ENCODE measurements at regions not wholly inside any gene's neighbourhood (a gene's known extent, or its start where the extent isn't known, plus 50 kb on each side); places are given as distances from the start of the nearest gene placed in this dataset.

DNA sequence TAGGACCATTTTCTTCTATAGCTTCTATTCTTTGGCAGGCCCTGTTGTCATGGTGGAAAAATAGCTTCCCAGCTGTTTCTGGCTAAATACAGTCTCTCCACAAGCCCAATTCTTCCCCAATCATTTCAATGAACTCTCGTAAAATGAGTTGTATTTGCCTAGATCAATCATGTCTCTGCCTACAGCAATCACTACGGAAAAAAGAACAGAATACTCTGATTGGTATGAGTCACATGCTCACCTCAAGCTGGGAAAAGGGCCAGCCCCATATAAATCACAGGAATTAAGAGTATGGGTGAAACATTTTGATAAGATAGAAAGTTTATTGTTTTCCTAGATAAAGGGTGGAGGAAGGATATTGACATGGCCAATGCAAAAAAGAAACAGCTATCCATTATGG, 711.4 kb downstream of the EFNA5 start:
- no peak for TF ChIP-seq POLR2A (IDR thresholded peaks at IDR 0.05)
- no peak for TF ChIP-seq POLR2AphosphoS5 (IDR thresholded peaks at IDR 0.05)
- TF ChIP-seq, protein P1, sequence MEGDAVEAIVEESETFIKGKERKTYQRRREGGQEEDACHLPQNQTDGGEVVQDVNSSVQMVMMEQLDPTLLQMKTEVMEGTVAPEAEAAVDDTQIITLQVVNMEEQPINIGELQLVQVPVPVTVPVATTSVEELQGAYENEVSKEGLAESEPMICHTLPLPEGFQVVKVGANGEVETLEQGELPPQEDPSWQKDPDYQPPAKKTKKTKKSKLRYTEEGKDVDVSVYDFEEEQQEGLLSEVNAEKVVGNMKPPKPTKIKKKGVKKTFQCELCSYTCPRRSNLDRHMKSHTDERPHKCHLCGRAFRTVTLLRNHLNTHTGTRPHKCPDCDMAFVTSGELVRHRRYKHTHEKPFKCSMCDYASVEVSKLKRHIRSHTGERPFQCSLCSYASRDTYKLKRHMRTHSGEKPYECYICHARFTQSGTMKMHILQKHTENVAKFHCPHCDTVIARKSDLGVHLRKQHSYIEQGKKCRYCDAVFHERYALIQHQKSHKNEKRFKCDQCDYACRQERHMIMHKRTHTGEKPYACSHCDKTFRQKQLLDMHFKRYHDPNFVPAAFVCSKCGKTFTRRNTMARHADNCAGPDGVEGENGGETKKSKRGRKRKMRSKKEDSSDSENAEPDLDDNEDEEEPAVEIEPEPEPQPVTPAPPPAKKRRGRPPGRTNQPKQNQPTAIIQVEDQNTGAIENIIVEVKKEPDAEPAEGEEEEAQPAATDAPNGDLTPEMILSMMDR (IDR thresholded peaks at IDR 0.05): no peak
- no peak for TF ChIP-seq EP300 (IDR thresholded peaks at IDR 0.05)
